ENCODE measurements at regions not wholly inside any gene's neighbourhood (a gene's known extent, or its start where the extent isn't known, plus 50 kb on each side); places are given as distances from the start of the nearest gene placed in this dataset.

- TF ChIP-seq CTCF (IDR thresholded peaks at IDR 0.05) (no peak), POLR2A (IDR thresholded peaks at IDR 0.05) (no peak)
Measured at GRCh38 chr20:47940101-47940813, 155.0 kb upstream of the SULF2 start.

Measured in right lobe of liver (tissue), 4 donors.